ENCODE measurements at regions not wholly inside any gene's neighbourhood (a gene's known extent, or its start where the extent isn't known, plus 50 kb on each side); places are given as distances from the start of the nearest gene placed in this dataset.
"Not testable (repeated sequence)": the region's sequence is repeated elsewhere in the genome, so short reads cannot be mapped to it uniquely, and the experiment has no call there.

GRCh38 chr13:61275251-61275650 is 140.4 kb downstream of the PCDH20 start:
- TF ChIP-seq CTCF (IDR thresholded peaks at IDR 0.05): no peak
- H3K36me3 Mint-ChIP-seq (ENCODE audit: low read depth): no peaks in the 10 kb centered on the region
- ChIA-PET POLR2A (no interaction called here), CTCF (no interaction called here)
- intact Hi-C loops (cut with micrococcal nuclease): no loop called here
- H3K4me3 Mint-ChIP-seq: no peak overlapping the region
- ATAC-seq (no peak), DNase-seq (no peak)
- no peak overlapping the region for H3K27ac Mint-ChIP-seq
- H3K9me3 Mint-ChIP-seq: peaks cover 5% of the 10 kb centered on the region
- H3K4me1 Mint-ChIP-seq (ENCODE audit: low read depth): no peaks in the 10 kb centered on the region
- H3K27me3 Mint-ChIP-seq: no peaks in the 10 kb centered on the region

GRCh38 chr13:61266896-61267295 is 148.8 kb downstream of the PCDH20 start:
- H3K4me1 Mint-ChIP-seq (ENCODE audit: low read depth); H3K4me3 Mint-ChIP-seq; intact Hi-C loops (cut with micrococcal nuclease); H3K36me3 Mint-ChIP-seq (ENCODE audit: low read depth); H3K27me3 Mint-ChIP-seq; DNase-seq; ATAC-seq; POLR2A ChIA-PET; H3K27ac Mint-ChIP-seq; CTCF ChIA-PET: not testable (repeated sequence)
- peaks cover 16% of the 10 kb centered on the region for H3K9me3 Mint-ChIP-seq

- H3K27me3 Mint-ChIP-seq: no peaks in the 10 kb centered on the region
- no peak overlapping the region for H3K27ac Mint-ChIP-seq
- no peaks in the 10 kb centered on the region for H3K36me3 Mint-ChIP-seq (ENCODE audit: low read depth)
- no peak for TF ChIP-seq CTCF (IDR thresholded peaks at IDR 0.05)
- DNase-seq: no peak
- H3K4me3 Mint-ChIP-seq: no peak overlapping the region
- ChIA-PET CTCF (no interaction called here), POLR2A (no interaction called here)
- H3K4me1 Mint-ChIP-seq (ENCODE audit: low read depth): no peaks in the 10 kb centered on the region
- ATAC-seq: no peak
- intact Hi-C loops (cut with micrococcal nuclease): no loop called here
- no peaks in the 10 kb centered on the region for H3K9me3 Mint-ChIP-seq
These were observed 153.7 kb downstream of the PCDH20 start for GRCh38 chr13:61261746-61262472.

- no peaks in the 10 kb centered on the region for H3K4me1 Mint-ChIP-seq (ENCODE audit: low read depth)
- no peak overlapping the region for H3K4me3 Mint-ChIP-seq
- no peaks in the 10 kb centered on the region for H3K27me3 Mint-ChIP-seq
- DNase-seq (no peak), ATAC-seq (no peak)
- intact Hi-C loops (cut with micrococcal nuclease): no loop called here
- no peak for TF ChIP-seq CTCF (IDR thresholded peaks at IDR 0.05)
- no peaks in the 10 kb centered on the region for H3K36me3 Mint-ChIP-seq (ENCODE audit: low read depth)
- H3K27ac Mint-ChIP-seq: no peak overlapping the region
- H3K9me3 Mint-ChIP-seq: no peaks in the 10 kb centered on the region
- ChIA-PET CTCF (no interaction called here), POLR2A (no interaction called here)
These were observed 157.5 kb downstream of the PCDH20 start for GRCh38 chr13:61258185-61258584.

GRCh38 chr13:61255040-61255796 is 160.4 kb downstream of the PCDH20 start:
- H3K36me3 Mint-ChIP-seq (ENCODE audit: low read depth): no peaks in the 10 kb centered on the region
- H3K9me3 Mint-ChIP-seq: peaks cover 6% of the 10 kb centered on the region

More at GRCh38 chr13:61255040-61255796, 160.4 kb downstream of the PCDH20 start:
- POLR2A ChIA-PET: no interaction called here
- Mint-ChIP-seq H3K4me3 (no peak overlapping the region), H3K4me1 (ENCODE audit: low read depth) (no peaks in the 10 kb centered on the region), H3K27ac (no peak overlapping the region), H3K27me3 (no peaks in the 10 kb centered on the region)
- no peak for TF ChIP-seq CTCF (IDR thresholded peaks at IDR 0.05)
- CTCF ChIA-PET: interaction anchor here (0.7 to 1.0 kb wide), 2 partner anchors 9 to 417 kb away, joined by 3 to 4 read pairs; no protein-coding TSS in a partner anchor
- DNase-seq (peak; percentile 5), ATAC-seq (no peak)
- intact Hi-C loops (cut with micrococcal nuclease): no loop called here
